HepG2 (cell line): ENCODE measurements at regions not wholly inside any gene's neighbourhood (a gene's known extent, or its start where the extent isn't known, plus 50 kb on each side); places are given as distances from the start of the nearest gene placed in this dataset.

Experiments used
- ATAC-seq: fragments of 200-7000 bp; cut with Tn5 transposase; 3 replicates; pipeline ENCODE4 v1.9.1; 2020; ENCODE audit warnings: mild to moderate bottlenecking, moderate library complexity
- BruUV-seq: library from RNA; stranded (reverse); fragments of 400-500 nt; replicated peaks from 2 replicates; lab custom pipeline; 2021; lab: Mats Ljungman, UMichigan
- CTCF ChIA-PET: fragments of 300-600 bp; formaldehyde crosslinking; extraction: SDS; loops from one replicate; lab custom pipeline; 2021; ENCODE audit warnings: low total read pairs, inconsistent platforms, low intra/inter-chr PET ratio; lab: Yijun Ruan, JAX
- POLR2A ChIA-PET: fragments of 350-600 bp; sonication (Branson Sonifier 250); formaldehyde crosslinking; loops from one replicate; lab custom pipeline; 2020; ENCODE audit warnings: antibody characterized with exemption, inconsistent platforms; lab: Yijun Ruan, JAX
- DNase-seq: peaks from one replicate; pipeline ENCODE4 v3.0.0-alpha.2; 2015; ENCODE audit warnings: low spot score
- FAIRE-seq: peaks from 3 replicates; lab custom pipeline; 2011; peaks lifted over from hg19 to GRCh38; lab: Jason Lieb, UNC
- H2AFZ ChIP-seq: one replicate; pipeline ENCODE4 v1.6.1; 2011; ENCODE audit warnings: low read length, inconsistent platforms
- H3K27ac ChIP-seq: fragments of 300-600 bp; 3 replicates; pipeline ENCODE4 v1.8.0; 2011; ENCODE audit warnings: mixed run types, mild to moderate bottlenecking, mixed read lengths, low read length, inconsistent platforms; ENCODE audit not compliant: insufficient read depth; ENCODE audit errors: extremely low read length
- H3K27me3 ChIP-seq, 2 experiments: fragments of 200-600 bp in 1 of 2; 2 replicates in 1 of 2; 3 replicates in 1 of 2; pipeline versions ENCODE4 v1.6.0 to v1.8.0; 2011; ENCODE audit warnings: low read length in 2 of 2, mild to moderate bottlenecking in 2 of 2, moderate library complexity in 2 of 2, inconsistent platforms in 1 of 2; ENCODE audit not compliant: insufficient read depth in 2 of 2, control insufficient read depth in 1 of 2
- H3K36me3 ChIP-seq, 2 experiments: fragments of 200-600 bp in 1 of 2; replicated peaks in 1 of 2; 2 replicates in 1 of 2; 3 replicates in 1 of 2; pipeline versions ENCODE4 v1.5.1 to v1.8.0; 2011; ENCODE audit warnings: low read length in 2 of 2, inconsistent platforms in 1 of 2; ENCODE audit not compliant: insufficient read depth in 2 of 2, control insufficient read depth in 1 of 2
- H3K4me1 ChIP-seq: 2 replicates; pipeline ENCODE4 v1.5.1; 2012; ENCODE audit warnings: low read length, inconsistent platforms; ENCODE audit not compliant: insufficient read depth
- H3K4me2 ChIP-seq: 2 replicates; pipeline ENCODE4 v1.6.0; 2011; ENCODE audit warnings: low read depth, low read length, inconsistent platforms
- H3K4me3 ChIP-seq, 3 experiments: fragments of 200-600 bp in 1 of 3; sonication (generic), shearing (Covaris generic) in 1 of 3; replicated peaks in 1 of 3; 2 replicates each; pipeline ENCODE4 v1.5.1; 2011 to 2016; ENCODE audit warnings: low read length in 3 of 3, inconsistent platforms in 2 of 3, low read depth in 2 of 3, mild to moderate bottlenecking in 2 of 3, control low read depth in 1 of 3, mixed read lengths in 1 of 3; ENCODE audit not compliant: insufficient read depth in 1 of 3
- H3K79me2 ChIP-seq: one replicate; pipeline ENCODE4 v1.6.1; 2011; ENCODE audit warnings: low read length, inconsistent platforms; ENCODE audit not compliant: insufficient read depth
- H3K9ac ChIP-seq: 2 replicates; pipeline ENCODE4 v1.6.0; 2011; ENCODE audit warnings: mild to moderate bottlenecking, low read depth, low read length, inconsistent platforms; ENCODE audit not compliant: insufficient read depth
- H3K9me3 ChIP-seq: 2 replicates; pipeline ENCODE4 v1.5.1; 2012; ENCODE audit warnings: mild to moderate bottlenecking, low read length
- H4K20me1 ChIP-seq: 2 replicates; pipeline ENCODE4 v1.6.0; 2011; ENCODE audit warnings: inconsistent platforms, mild to moderate bottlenecking, low read length, moderate library complexity; ENCODE audit not compliant: insufficient read depth
- ARID2 ChIP-seq: sonication (generic); formaldehyde crosslinking; IDR thresholded peaks from 2 replicates; pipeline ENCODE4 v1.8.1; 2022; ENCODE audit warnings: mild to moderate bottlenecking, missing genetic modification reagents, borderline replicate concordance
- GZF1 ChIP-seq: sonication (generic); formaldehyde crosslinking; IDR thresholded peaks from 2 replicates; pipeline ENCODE4 v1.5.1; 2020; ENCODE audit warnings: mild to moderate bottlenecking, missing genetic modification reagents
- IKZF1 ChIP-seq: fragments of 450-650 bp; IDR thresholded peaks from 2 replicates; pipeline ENCODE4 v1.7.1; 2016
- MLLT10 ChIP-seq: sonication (generic); formaldehyde crosslinking; IDR thresholded peaks from 2 replicates; pipeline ENCODE4 v1.4.0; 2020; ENCODE audit warnings: missing genetic modification reagents
- NCOA2 ChIP-seq: sonication (generic); formaldehyde crosslinking; IDR thresholded peaks from 2 replicates; pipeline ENCODE4 v1.8.0; 2022; ENCODE audit warnings: inconsistent platforms
- RBAK ChIP-seq: sonication (generic); formaldehyde crosslinking; IDR thresholded peaks from 2 replicates; pipeline ENCODE4 v1.5.1; 2020; ENCODE audit warnings: mild to moderate bottlenecking, missing genetic modification reagents
- SP2 ChIP-seq: sonication (generic); formaldehyde crosslinking; IDR thresholded peaks from 2 replicates; pipeline ENCODE4 v1.5.1; 2020; ENCODE audit warnings: mild to moderate bottlenecking, missing genetic modification reagents
- ZNF496 ChIP-seq: sonication (generic); formaldehyde crosslinking; IDR thresholded peaks from 2 replicates; pipeline ENCODE4 v1.8.1; 2023; ENCODE audit warnings: mild to moderate bottlenecking, moderate library complexity, missing genetic modification reagents; ENCODE audit not compliant: insufficient replicate concordance
- ZNF878 ChIP-seq: sonication (generic); formaldehyde crosslinking; IDR thresholded peaks from 2 replicates; pipeline ENCODE4 v1.8.1; 2023; ENCODE audit warnings: mild to moderate bottlenecking, missing genetic modification reagents, moderate library complexity
- WGBS: methylation state at CpG from one replicate; pipeline ENCODE4 v1.1.6; 2017; ENCODE audit warnings: low lambda C conversion rate; 5-methylcytosine and 5-hydroxymethylcytosine counted together
- in situ Hi-C: cut with HindIII; loops from 2 replicates; pipeline ENCODE4 v1.10.0; 2017; ENCODE audit warnings: low pct_unique_long_range_greater_than_20kb; ENCODE audit not compliant: extremely low pct_ligation_motif_present
- intact Hi-C: fragments of 100-400 bp; cut with micrococcal nuclease; formaldehyde crosslinking; loops from one replicate; pipeline ENCODE4 v1.10.0; 2022; ENCODE audit not compliant: unreplicated experiment
- TF ChIP-seq, protein P1 (sequence below): sonication (generic); formaldehyde crosslinking; IDR thresholded peaks from 2 replicates; pipeline ENCODE4 v1.4.0; 2020; ENCODE audit warnings: missing genetic modification reagents

DNA sequence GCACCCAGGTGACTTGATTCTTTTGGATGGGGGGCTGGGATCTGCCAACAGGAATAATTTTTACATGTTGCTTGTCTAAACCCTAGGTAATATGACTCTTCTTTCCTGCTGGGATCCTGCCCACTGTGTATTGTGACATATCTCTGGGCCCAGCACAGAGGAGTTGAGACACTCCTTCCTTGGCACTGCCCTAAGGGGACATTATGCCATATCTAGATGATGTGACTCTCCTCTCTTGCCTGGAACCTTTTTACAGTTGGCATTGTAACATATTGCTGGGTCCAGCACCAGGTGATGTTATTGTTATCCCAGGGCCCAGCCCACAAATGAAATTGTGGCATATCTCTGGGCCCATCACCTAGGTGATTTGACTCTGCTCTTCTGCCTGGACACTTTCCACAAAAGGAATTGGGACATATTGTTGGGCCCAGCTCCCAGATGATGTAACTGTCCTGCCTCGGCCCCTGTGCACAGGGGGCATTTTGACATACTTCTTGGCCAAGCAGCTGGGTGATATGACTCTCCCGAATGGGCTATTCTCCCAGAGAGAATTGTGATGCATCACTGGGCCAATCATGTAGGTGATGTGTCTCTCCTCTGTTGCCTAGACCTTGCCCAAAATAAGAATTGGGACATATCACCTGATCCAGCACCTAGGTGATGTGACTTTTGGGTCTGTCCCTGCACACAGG is 1837.7 kb downstream of the TP53TG3F start:
- H3K4me1 ChIP-seq: no peaks in the 10 kb centered on the region
- H3K79me2 ChIP-seq: no peaks in the 10 kb centered on the region
- no peaks in the 10 kb centered on the region for H3K27me3 ChIP-seq
- H3K27ac ChIP-seq: no peak overlapping the region
- no peak for TF ChIP-seq ARID2
- no peak for TF ChIP-seq SP2 (CRISPR knock-in tag)
- no peak for TF ChIP-seq GZF1
- no peak for TF ChIP-seq IKZF1
- TF ChIP-seq NCOA2 (CRISPR knock-in tag): no peak
- no peak for TF ChIP-seq RBAK
- no peak for TF ChIP-seq MLLT10
- TF ChIP-seq ZNF878 (CRISPR knock-in tag): no peak
- TF ChIP-seq ZNF496 (CRISPR knock-in tag): no peak
- TF ChIP-seq, protein P1, sequence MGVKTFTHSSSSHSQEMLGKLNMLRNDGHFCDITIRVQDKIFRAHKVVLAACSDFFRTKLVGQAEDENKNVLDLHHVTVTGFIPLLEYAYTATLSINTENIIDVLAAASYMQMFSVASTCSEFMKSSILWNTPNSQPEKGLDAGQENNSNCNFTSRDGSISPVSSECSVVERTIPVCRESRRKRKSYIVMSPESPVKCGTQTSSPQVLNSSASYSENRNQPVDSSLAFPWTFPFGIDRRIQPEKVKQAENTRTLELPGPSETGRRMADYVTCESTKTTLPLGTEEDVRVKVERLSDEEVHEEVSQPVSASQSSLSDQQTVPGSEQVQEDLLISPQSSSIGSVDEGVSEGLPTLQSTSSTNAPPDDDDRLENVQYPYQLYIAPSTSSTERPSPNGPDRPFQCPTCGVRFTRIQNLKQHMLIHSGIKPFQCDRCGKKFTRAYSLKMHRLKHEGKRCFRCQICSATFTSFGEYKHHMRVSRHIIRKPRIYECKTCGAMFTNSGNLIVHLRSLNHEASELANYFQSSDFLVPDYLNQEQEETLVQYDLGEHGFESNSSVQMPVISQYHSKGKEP (CRISPR knock-in tag): no peak
- in situ Hi-C loops (no loop called here), intact Hi-C loops (no loop called here)
- H3K9me3 ChIP-seq: peaks cover 82% of the 10 kb centered on the region
- no peak overlapping the region for H3K4me3 ChIP-seq
- DNase-seq (no peak), FAIRE-seq (no peak), ATAC-seq (no peak)
- no TSS peak for BruUV-seq
- no peak overlapping the region for H3K4me2 ChIP-seq
- no peaks in the 10 kb centered on the region for H4K20me1 ChIP-seq
- H2AFZ ChIP-seq: no peak overlapping the region
- no peak overlapping the region for H3K9ac ChIP-seq
- no peaks in the 10 kb centered on the region for H3K36me3 ChIP-seq
- WGBS: 0% methylated on average over 2 of the region's 2 CpGs
- ChIA-PET CTCF (no interaction called here), POLR2A (no interaction called here)
